ENCODE measurements at regions not wholly inside any gene's neighbourhood (a gene's known extent, or its start where the extent isn't known, plus 50 kb on each side); places are given as distances from the start of the nearest gene placed in this dataset.
"Not testable (repeated sequence)": the region's sequence is repeated elsewhere in the genome, so short reads cannot be mapped to it uniquely, and the experiment has no call there.

- H3K36me3 Mint-ChIP-seq (ENCODE audit: insufficient read depth): no peaks in the 10 kb centered on the region
- H3K9me3 Mint-ChIP-seq (ENCODE audit: low read depth): peaks cover 13% of the 10 kb centered on the region
- no peak overlapping the region for H3K4me3 Mint-ChIP-seq (ENCODE audit: low read depth)
- TF ChIP-seq, protein P1, sequence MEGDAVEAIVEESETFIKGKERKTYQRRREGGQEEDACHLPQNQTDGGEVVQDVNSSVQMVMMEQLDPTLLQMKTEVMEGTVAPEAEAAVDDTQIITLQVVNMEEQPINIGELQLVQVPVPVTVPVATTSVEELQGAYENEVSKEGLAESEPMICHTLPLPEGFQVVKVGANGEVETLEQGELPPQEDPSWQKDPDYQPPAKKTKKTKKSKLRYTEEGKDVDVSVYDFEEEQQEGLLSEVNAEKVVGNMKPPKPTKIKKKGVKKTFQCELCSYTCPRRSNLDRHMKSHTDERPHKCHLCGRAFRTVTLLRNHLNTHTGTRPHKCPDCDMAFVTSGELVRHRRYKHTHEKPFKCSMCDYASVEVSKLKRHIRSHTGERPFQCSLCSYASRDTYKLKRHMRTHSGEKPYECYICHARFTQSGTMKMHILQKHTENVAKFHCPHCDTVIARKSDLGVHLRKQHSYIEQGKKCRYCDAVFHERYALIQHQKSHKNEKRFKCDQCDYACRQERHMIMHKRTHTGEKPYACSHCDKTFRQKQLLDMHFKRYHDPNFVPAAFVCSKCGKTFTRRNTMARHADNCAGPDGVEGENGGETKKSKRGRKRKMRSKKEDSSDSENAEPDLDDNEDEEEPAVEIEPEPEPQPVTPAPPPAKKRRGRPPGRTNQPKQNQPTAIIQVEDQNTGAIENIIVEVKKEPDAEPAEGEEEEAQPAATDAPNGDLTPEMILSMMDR (IDR thresholded peaks at IDR 0.05; ENCODE audit: unreplicated experiment): no peak
- peaks cover 4% of the 10 kb centered on the region for H3K4me1 Mint-ChIP-seq (ENCODE audit: low read depth)
- H3K27me3 Mint-ChIP-seq: no peaks in the 10 kb centered on the region
- DNase-seq (ENCODE audit: low spot score, unreplicated experiment): no peak
- H3K27ac Mint-ChIP-seq: no peak overlapping the region
These were observed 228.9 kb upstream of the ZNF217 start for GRCh38 chr20:53822534-53822933.

- H3K4me3 Mint-ChIP-seq (ENCODE audit: low read depth): no peak overlapping the region
- H3K27ac Mint-ChIP-seq: no peak overlapping the region
- TF ChIP-seq, protein P1 (IDR thresholded peaks at IDR 0.05; ENCODE audit: unreplicated experiment): no peak
- DNase-seq (ENCODE audit: low spot score, unreplicated experiment): no peak
- no peaks in the 10 kb centered on the region for H3K36me3 Mint-ChIP-seq (ENCODE audit: insufficient read depth)
- H3K9me3 Mint-ChIP-seq (ENCODE audit: low read depth): peaks cover 13% of the 10 kb centered on the region
- H3K4me1 Mint-ChIP-seq (ENCODE audit: low read depth): peaks cover 4% of the 10 kb centered on the region
- H3K27me3 Mint-ChIP-seq: no peaks in the 10 kb centered on the region
These were observed 226.4 kb upstream of the ZNF217 start for GRCh38 chr20:53819973-53820451.

DNA sequence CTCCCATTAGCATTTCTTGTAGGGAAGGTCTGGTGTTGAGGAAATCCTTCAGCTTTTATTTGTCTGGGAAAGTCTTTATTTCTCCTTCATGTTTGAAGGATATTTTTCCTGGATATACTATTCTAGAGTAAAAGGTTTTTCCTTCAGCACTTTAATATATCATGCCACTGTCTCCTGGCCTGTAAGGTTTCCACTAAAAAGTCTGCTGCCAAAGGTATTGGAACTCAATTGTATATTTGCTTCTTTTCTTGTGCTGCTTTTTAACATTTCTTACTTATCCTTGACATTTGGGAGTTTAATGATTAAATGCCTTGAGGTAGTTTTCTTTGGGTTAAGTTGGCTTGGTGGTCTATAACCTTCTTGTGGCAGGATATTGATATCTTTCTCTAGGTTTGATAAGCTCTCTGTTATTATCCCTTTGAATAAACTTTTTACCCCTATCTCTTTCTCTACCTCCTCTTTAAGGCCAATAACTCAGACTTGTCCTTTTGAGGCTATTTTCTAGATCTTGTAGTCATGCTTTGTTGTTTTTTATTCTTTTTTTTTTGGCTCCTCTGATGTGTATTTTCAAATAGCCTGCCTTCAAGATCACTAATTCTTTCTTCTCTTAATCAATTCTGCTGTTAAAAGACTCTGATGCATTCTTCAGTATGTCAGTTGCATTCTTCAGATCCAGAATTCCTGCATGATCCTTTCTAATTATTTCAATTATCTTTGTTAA lies 225.0 kb upstream of the ZNF217 start:
- no peak for DNase-seq (ENCODE audit: low spot score, unreplicated experiment)
- Mint-ChIP-seq H3K27ac (no peak overlapping the region), H3K36me3 (ENCODE audit: insufficient read depth) (no peaks in the 10 kb centered on the region), H3K9me3 (ENCODE audit: low read depth) (peaks cover 13% of the 10 kb centered on the region), H3K4me3 (ENCODE audit: low read depth) (no peak overlapping the region), H3K27me3 (no peaks in the 10 kb centered on the region), H3K4me1 (ENCODE audit: low read depth) (peaks cover 8% of the 10 kb centered on the region)
- TF ChIP-seq, protein P1 (IDR thresholded peaks at IDR 0.05; ENCODE audit: unreplicated experiment): no peak

DNA sequence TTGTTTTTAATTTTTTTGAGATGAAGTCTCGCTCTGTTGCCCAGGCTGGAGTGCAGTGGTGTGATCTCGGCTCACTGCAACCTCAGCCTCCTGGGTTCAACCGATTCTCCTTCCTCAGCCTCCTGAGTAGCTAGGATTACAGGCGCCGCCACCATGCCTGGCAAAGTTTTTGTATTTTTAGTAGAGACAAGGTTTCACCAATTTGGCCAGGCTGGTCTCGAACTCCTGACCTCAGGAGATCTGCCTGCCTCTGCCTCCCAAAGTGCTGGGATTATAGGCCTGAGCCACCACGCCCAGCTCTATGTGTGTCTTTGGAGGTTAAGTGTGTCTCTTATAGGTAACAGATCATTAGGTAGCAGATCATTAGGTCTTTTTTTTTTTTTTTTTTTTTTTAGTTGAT lies 223.9 kb upstream of the ZNF217 start:
- not testable (repeated sequence) for H3K9me3 Mint-ChIP-seq (ENCODE audit: low read depth); H3K27ac Mint-ChIP-seq; H3K4me3 Mint-ChIP-seq (ENCODE audit: low read depth); H3K27me3 Mint-ChIP-seq; DNase-seq (ENCODE audit: low spot score, unreplicated experiment); H3K36me3 Mint-ChIP-seq (ENCODE audit: insufficient read depth); H3K4me1 Mint-ChIP-seq (ENCODE audit: low read depth)

DNA sequence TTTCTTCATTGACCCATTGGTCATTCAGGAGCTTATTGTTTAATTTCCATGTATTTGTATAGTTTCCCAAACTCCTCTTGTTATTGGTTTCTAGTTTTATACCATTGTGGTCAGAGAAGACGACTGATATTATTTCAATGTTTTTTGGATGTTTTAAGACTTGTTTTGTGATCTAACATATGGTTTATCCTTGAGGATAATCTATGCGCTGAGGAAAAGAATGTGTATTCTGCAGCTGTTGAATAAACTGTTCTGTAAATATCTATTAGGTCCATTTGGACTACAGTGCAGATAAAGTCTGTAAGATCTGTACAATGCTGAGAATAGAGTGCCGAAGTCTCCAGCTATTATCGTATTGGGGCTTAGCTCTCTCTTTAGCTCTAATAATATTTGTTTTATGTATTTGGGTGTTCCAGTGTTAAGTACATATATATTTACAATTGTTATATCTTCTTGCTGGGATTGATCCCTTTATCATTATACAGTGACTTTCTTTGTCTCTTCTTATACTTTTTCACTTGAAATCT lies 223.3 kb upstream of the ZNF217 start:
- H3K36me3 Mint-ChIP-seq (ENCODE audit: insufficient read depth): no peaks in the 10 kb centered on the region
- no peaks in the 10 kb centered on the region for H3K27me3 Mint-ChIP-seq
- DNase-seq (ENCODE audit: low spot score, unreplicated experiment): no peak
- TF ChIP-seq, protein P1 (IDR thresholded peaks at IDR 0.05; ENCODE audit: unreplicated experiment): no peak
- peaks cover 10% of the 10 kb centered on the region for H3K9me3 Mint-ChIP-seq (ENCODE audit: low read depth)
- H3K27ac Mint-ChIP-seq: no peak overlapping the region
- H3K4me1 Mint-ChIP-seq (ENCODE audit: low read depth): peaks cover 8% of the 10 kb centered on the region
- H3K4me3 Mint-ChIP-seq (ENCODE audit: low read depth): no peak overlapping the region

GRCh38 chr20:53815509-53815908 lies 221.9 kb upstream of the ZNF217 start:
- no peaks in the 10 kb centered on the region for H3K36me3 Mint-ChIP-seq (ENCODE audit: insufficient read depth)
- TF ChIP-seq, protein P1 (IDR thresholded peaks at IDR 0.05; ENCODE audit: unreplicated experiment): no peak
- peaks cover 10% of the 10 kb centered on the region for H3K9me3 Mint-ChIP-seq (ENCODE audit: low read depth)
- no peak overlapping the region for H3K27ac Mint-ChIP-seq
- H3K4me1 Mint-ChIP-seq (ENCODE audit: low read depth): peaks cover 8% of the 10 kb centered on the region
- H3K4me3 Mint-ChIP-seq (ENCODE audit: low read depth): no peak overlapping the region
- no peaks in the 10 kb centered on the region for H3K27me3 Mint-ChIP-seq
- DNase-seq (ENCODE audit: low spot score, unreplicated experiment): no peak

Measured in progenitor cell of endocrine pancreas (in vitro differentiated cells).